H1 (cell line): ENCODE measurements at regions not wholly inside any gene's neighbourhood (a gene's known extent, or its start where the extent isn't known, plus 50 kb on each side); places are given as distances from the start of the nearest gene placed in this dataset.

Experiments
- SIRT6 ChIP-seq: IDR thresholded peaks from one replicate; pipeline ENCODE4 v1.7.1; 2012; ENCODE audit warnings: low read length, inconsistent platforms
- TF ChIP-seq, protein P1 (sequence below): IDR thresholded peaks from 2 replicates; pipeline ENCODE4 v1.6.1; 2012; ENCODE audit warnings: inconsistent platforms

- TF ChIP-seq, protein P1, sequence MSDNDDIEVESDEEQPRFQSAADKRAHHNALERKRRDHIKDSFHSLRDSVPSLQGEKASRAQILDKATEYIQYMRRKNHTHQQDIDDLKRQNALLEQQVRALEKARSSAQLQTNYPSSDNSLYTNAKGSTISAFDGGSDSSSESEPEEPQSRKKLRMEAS: no peak
- no peak for TF ChIP-seq SIRT6
- TF ChIP-seq, all 59 proteins: peak for 0
Observed at GRCh38 chr1:38512789-38513188, 346.8 kb downstream of the RRAGC start (continued).
